SK-N-SH (cell line): ENCODE measurements at regions not wholly inside any gene's neighbourhood (a gene's known extent, or its start where the extent isn't known, plus 50 kb on each side); places are given as distances from the start of the nearest gene placed in this dataset.

Source experiments
- CTCF ChIA-PET: fragments of 300-600, 350-600 bp; formaldehyde crosslinking; extraction: SDS; loops from one replicate; lab custom pipeline; 2021; lab: Yijun Ruan, JAX
- POLR2A ChIA-PET: fragments of 350-600 bp; sonication (Branson Sonifier 250); formaldehyde crosslinking; extraction: SDS; loops from one replicate; lab custom pipeline; 2020; ENCODE audit warnings: antibody characterized with exemption, inconsistent platforms; lab: Yijun Ruan, JAX
- DNase-seq: peaks from one replicate; pipeline ENCODE4 v3.0.0; 2012
- H2AFZ ChIP-seq: fragments of 200-600 bp; sonication (generic); 2 replicates; pipeline ENCODE4 v1.8.1; 2016; ENCODE audit warnings: antibody characterized with exemption, mild to moderate bottlenecking, low read depth
- H3F3A ChIP-seq: fragments of 200-600 bp; sonication (generic); replicated peaks from 2 replicates; pipeline ENCODE3; 2016; ENCODE audit warnings: antibody characterized with exemption, mild to moderate bottlenecking; ENCODE audit not compliant: insufficient read depth
- H3K27ac ChIP-seq, 2 experiments: fragments of 200-500 bp in 1 of 2; fragments of 200-600 bp in 1 of 2; sonication (Bioruptor generic) in 1 of 2; sonication (generic), shearing (Covaris generic) in 1 of 2; 2 replicates each; pipeline versions ENCODE4 v1.5.1 to v1.6.1; 2014 to 2016; ENCODE audit warnings: low read depth in 2 of 2, inconsistent platforms in 1 of 2, low read length in 1 of 2, mild to moderate bottlenecking in 1 of 2, mixed read lengths in 1 of 2
- H3K27me3 ChIP-seq: fragments of 200-600 bp; sonication (generic), shearing (Covaris generic); 2 replicates; pipeline ENCODE4 v1.6.1; 2016; ENCODE audit warnings: mixed run types; ENCODE audit not compliant: insufficient read depth
- H3K36me3 ChIP-seq, 2 experiments: fragments of 200-500 bp in 1 of 2; fragments of 200-600 bp in 1 of 2; sonication (Bioruptor generic) in 1 of 2; sonication (generic) in 1 of 2; replicated peaks in 1 of 2; 2 replicates each; pipeline versions ENCODE3 to v1.5.1; 2014 to 2016; ENCODE audit warnings: low read length in 1 of 2, mild to moderate bottlenecking in 1 of 2; ENCODE audit not compliant: insufficient read depth in 2 of 2, control insufficient read depth in 1 of 2
- H3K4me1 ChIP-seq, 2 experiments: fragments of 200-500 bp in 1 of 2; fragments of 200-600 bp in 1 of 2; sonication (Bioruptor generic) in 1 of 2; sonication (generic), shearing (Covaris generic) in 1 of 2; 2 replicates each; pipeline versions ENCODE4 v1.5.1 to v1.6.1; 2014 to 2016; ENCODE audit warnings: low read depth in 1 of 2, low read length in 1 of 2, mixed run types in 1 of 2; ENCODE audit not compliant: insufficient read depth in 2 of 2, control insufficient read depth in 1 of 2
- H3K4me2 ChIP-seq: fragments of 200-600 bp; sonication (generic), shearing (Covaris generic); 2 replicates; pipeline ENCODE4 v1.6.1; 2017; ENCODE audit warnings: mixed run types
- H3K4me3 ChIP-seq, 2 experiments: fragments of 200-500 bp in 1 of 2; fragments of 200-600 bp in 1 of 2; sonication (Bioruptor generic) in 1 of 2; sonication (generic), shearing (Covaris generic) in 1 of 2; 2 replicates each; pipeline versions ENCODE4 v1.5.1 to v1.8.1; 2014 to 2016; ENCODE audit warnings: low read depth in 2 of 2, inconsistent platforms in 1 of 2, low read length in 1 of 2, mild to moderate bottlenecking in 1 of 2, mixed read lengths in 1 of 2, moderate library complexity in 1 of 2
- H3K79me2 ChIP-seq: fragments of 200-600 bp; sonication (generic); 2 replicates; pipeline ENCODE4 v1.8.1; 2017; ENCODE audit warnings: mild to moderate bottlenecking; ENCODE audit not compliant: insufficient read depth
- H3K9ac ChIP-seq: fragments of 200-600 bp; sonication (generic); 2 replicates; pipeline ENCODE4 v1.6.1; 2017; ENCODE audit warnings: mixed run types
- H3K9me2 ChIP-seq: fragments of 200-600 bp; sonication (generic); 2 replicates; pipeline ENCODE4 v1.6.1; 2017; ENCODE audit warnings: mixed run types
- H3K9me3 ChIP-seq: fragments of 200-600 bp; sonication (generic); 2 replicates; pipeline ENCODE4 v1.6.1; 2017; ENCODE audit warnings: mixed run types, mild to moderate bottlenecking, moderate library complexity
- H4K20me1 ChIP-seq: fragments of 200-600 bp; sonication (generic); 2 replicates; pipeline ENCODE4 v1.6.1; 2017; ENCODE audit warnings: mild to moderate bottlenecking, mixed run types; ENCODE audit not compliant: insufficient read depth
- CHD2 ChIP-seq: fragments of 150-350 bp; IDR thresholded peaks from 2 replicates; pipeline ENCODE4 v1.6.1; 2018; ENCODE audit warnings: low read length; ENCODE audit not compliant: partially characterized antibody
- ELF1 ChIP-seq: IDR thresholded peaks from 2 replicates; pipeline ENCODE4 v1.4.0; 2012
- EP300 ChIP-seq, 2 experiments: IDR thresholded peaks; 2 replicates each; pipeline versions ENCODE4 v1.4.0 to v1.6.1; 2012; ENCODE audit warnings: borderline replicate concordance in 1 of 2, low read depth in 1 of 2, low read length in 1 of 2
- FOXJ3 ChIP-seq: sonication (generic); formaldehyde crosslinking; IDR thresholded peaks from 2 replicates; pipeline ENCODE4 v1.5.1; 2020; ENCODE audit warnings: mild to moderate bottlenecking, missing genetic modification reagents
- FOXM1 ChIP-seq: IDR thresholded peaks from 2 replicates; pipeline ENCODE4 v1.4.0; 2012; ENCODE audit warnings: low read depth, mild to moderate bottlenecking
- GATA2 ChIP-seq: sonication (generic); formaldehyde crosslinking; IDR thresholded peaks from 2 replicates; pipeline ENCODE4 v1.5.0; 2020; ENCODE audit warnings: mild to moderate bottlenecking, missing genetic modification reagents
- MEF2A ChIP-seq: IDR thresholded peaks from 2 replicates; pipeline ENCODE4 v1.4.0; 2012; ENCODE audit warnings: low read depth, borderline replicate concordance
- MXI1 ChIP-seq: IDR thresholded peaks from 2 replicates; pipeline ENCODE4 v1.6.1; 2012; ENCODE audit warnings: mild to moderate bottlenecking, low read depth, low read length, improper control_type of control experiment
- NFIC ChIP-seq: IDR thresholded peaks from 2 replicates; pipeline ENCODE4 v1.4.0; 2012; ENCODE audit warnings: borderline replicate concordance
- PBX3 ChIP-seq: IDR thresholded peaks from 2 replicates; pipeline ENCODE4; 2012
- RAD21 ChIP-seq: IDR thresholded peaks from 2 replicates; pipeline ENCODE4 v1.6.1; 2012; ENCODE audit warnings: mild to moderate bottlenecking, low read length
- RCOR1 ChIP-seq: fragments of 150-350 bp; IDR thresholded peaks from 2 replicates; pipeline ENCODE4 v1.6.1; 2017; ENCODE audit warnings: antibody characterized with exemption, low read length
- YY1 ChIP-seq: IDR thresholded peaks from 2 replicates; pipeline ENCODE4 v1.4.0; 2012; ENCODE audit warnings: low read depth, mild to moderate bottlenecking
- ZBTB33 ChIP-seq: IDR thresholded peaks from 2 replicates; pipeline ENCODE4 v1.4.0; 2012; ENCODE audit warnings: low read depth, borderline replicate concordance
- WGBS: methylation state at CpG from one replicate; pipeline ENCODE4 v1.1.6; 2017; ENCODE audit warnings: low lambda C conversion rate; 5-methylcytosine and 5-hydroxymethylcytosine counted together
- TF ChIP-seq, protein P1 (sequence below): fragments of 150-350 bp; IDR thresholded peaks from 2 replicates; pipeline ENCODE4 v1.6.1; 2016; ENCODE audit warnings: mild to moderate bottlenecking, low read depth, low read length
- TF ChIP-seq, protein P2 (sequence below): IDR thresholded peaks from 2 replicates; pipeline ENCODE4 v1.4.0; 2012; ENCODE audit warnings: low read depth, borderline replicate concordance

- no peak for TF ChIP-seq EP300 (IDR thresholded peaks at IDR 0.05; ENCODE audit: borderline replicate concordance in 1 of 2, low read depth in 1 of 2, low read length in 1 of 2)
- TF ChIP-seq ZBTB33 = no peak
- TF ChIP-seq MXI1 = no peak
- TF ChIP-seq RCOR1 = no peak
- no peak for TF ChIP-seq ELF1
Observed at GRCh38 chr2:58414506-58414905, 173.4 kb upstream of the FANCL start (continued).

GRCh38 chr2:58410549-58410948 lies 169.4 kb upstream of the FANCL start:
- H3K4me3 ChIP-seq = no peak overlapping the region
- no peak for DNase-seq
- H3K9ac ChIP-seq = no peak overlapping the region
- TF ChIP-seq, protein P1, sequence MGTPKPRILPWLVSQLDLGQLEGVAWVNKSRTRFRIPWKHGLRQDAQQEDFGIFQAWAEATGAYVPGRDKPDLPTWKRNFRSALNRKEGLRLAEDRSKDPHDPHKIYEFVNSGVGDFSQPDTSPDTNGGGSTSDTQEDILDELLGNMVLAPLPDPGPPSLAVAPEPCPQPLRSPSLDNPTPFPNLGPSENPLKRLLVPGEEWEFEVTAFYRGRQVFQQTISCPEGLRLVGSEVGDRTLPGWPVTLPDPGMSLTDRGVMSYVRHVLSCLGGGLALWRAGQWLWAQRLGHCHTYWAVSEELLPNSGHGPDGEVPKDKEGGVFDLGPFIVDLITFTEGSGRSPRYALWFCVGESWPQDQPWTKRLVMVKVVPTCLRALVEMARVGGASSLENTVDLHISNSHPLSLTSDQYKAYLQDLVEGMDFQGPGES = no peak
- TF ChIP-seq CHD2 (no peak), EP300 (IDR thresholded peaks at IDR 0.05; ENCODE audit: borderline replicate concordance in 1 of 2, low read depth in 1 of 2, low read length in 1 of 2) (no peak), MEF2A (no peak), GATA2 (CRISPR knock-in tag) (no peak), FOXM1 (no peak), FOXJ3 (no peak), ELF1 (no peak)
- no peaks in the 10 kb centered on the region for H3K79me2 ChIP-seq
- H4K20me1 ChIP-seq = no peaks in the 10 kb centered on the region
- no peak overlapping the region for H3K27ac ChIP-seq
- H3K27me3 ChIP-seq = no peaks in the 10 kb centered on the region
- WGBS = 37% methylated on average over 2 of the region's 2 CpGs
- no peaks in the 10 kb centered on the region for H3F3A ChIP-seq
- CTCF ChIA-PET = interaction anchor here (2.5 kb wide), 1 partner anchor 13 kb away, joined by 11 read pairs; no protein-coding TSS in a partner anchor
- POLR2A ChIA-PET = no interaction called here
- H3K4me1 ChIP-seq = no peaks in the 10 kb centered on the region; a peak in 1 of 4 replicates
- H3K9me2 ChIP-seq = no peaks in the 10 kb centered on the region
- H3K9me3 ChIP-seq = no peaks in the 10 kb centered on the region
- no peak overlapping the region for H2AFZ ChIP-seq
- no peak overlapping the region for H3K4me2 ChIP-seq
- H3K36me3 ChIP-seq = no peaks in the 10 kb centered on the region

GRCh38 chr2:58407487-58407886 lies 166.4 kb upstream of the FANCL start:
- H3K4me2 ChIP-seq = no peak overlapping the region
- H3K27ac ChIP-seq = no peak overlapping the region

More at GRCh38 chr2:58407487-58407886, 166.4 kb upstream of the FANCL start:
- Histone ChIP-seq H3K27me3 (no peaks in the 10 kb centered on the region), H3K9me2 (no peaks in the 10 kb centered on the region), H3K9me3 (no peaks in the 10 kb centered on the region), H3K36me3 (no peaks in the 10 kb centered on the region), H3F3A (no peaks in the 10 kb centered on the region), H3K4me1 (peaks cover 0 to 4% of the 10 kb centered on the region in 2 experiments; a peak in 1 of 4 replicates), H2AFZ (no peak overlapping the region), H3K79me2 (no peaks in the 10 kb centered on the region), H4K20me1 (no peaks in the 10 kb centered on the region), H3K4me3 (no peak overlapping the region), H3K9ac (no peak overlapping the region)
- ChIA-PET CTCF (no interaction called here), POLR2A (no interaction called here)
- DNase-seq = no peak
- 73% methylated on average over 4 of the region's 4 CpGs for WGBS
- TF ChIP-seq ELF1 (no peak), FOXJ3 (no peak), RCOR1 (no peak), YY1 (no peak), PBX3 (no peak), RAD21 (no peak), CHD2 (no peak), MXI1 (no peak), MEF2A (no peak), NFIC (no peak), EP300 (IDR thresholded peaks at IDR 0.05; ENCODE audit: borderline replicate concordance in 1 of 2, low read depth in 1 of 2, low read length in 1 of 2) (no peak)
- TF ChIP-seq, protein P2, sequence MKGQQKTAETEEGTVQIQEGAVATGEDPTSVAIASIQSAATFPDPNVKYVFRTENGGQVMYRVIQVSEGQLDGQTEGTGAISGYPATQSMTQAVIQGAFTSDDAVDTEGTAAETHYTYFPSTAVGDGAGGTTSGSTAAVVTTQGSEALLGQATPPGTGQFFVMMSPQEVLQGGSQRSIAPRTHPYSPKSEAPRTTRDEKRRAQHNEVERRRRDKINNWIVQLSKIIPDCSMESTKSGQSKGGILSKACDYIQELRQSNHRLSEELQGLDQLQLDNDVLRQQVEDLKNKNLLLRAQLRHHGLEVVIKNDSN = no peak
